Mammary epithelial cell (primary cell): ENCODE measurements at regions not wholly inside any gene's neighbourhood (a gene's known extent, or its start where the extent isn't known, plus 50 kb on each side); places are given as distances from the start of the nearest gene placed in this dataset.

Source experiments
- CTCF ChIP-seq, 2 donors: IDR thresholded peaks in 1 of 2; conservative IDR thresholded peaks in 1 of 2; 2 replicates each; pipeline ENCODE4 v1.5.1; 2011 to 2012; ENCODE audit warnings: inconsistent platforms in 2 of 2, low read length in 2 of 2, mild to moderate bottlenecking in 2 of 2, control low read depth in 1 of 2, low read depth in 1 of 2; ENCODE audit not compliant: insufficient read depth in 1 of 2; ENCODE audit errors: extremely low read depth in 1 of 2
- EZH2 ChIP-seq: IDR thresholded peaks from 2 replicates; pipeline ENCODE4 v1.6.1; 2012; ENCODE audit warnings: low read length, inconsistent platforms, borderline replicate concordance

- TF ChIP-seq CTCF (conservative IDR thresholded peaks at IDR 0.05 in 1 of 2, IDR thresholded peaks at IDR 0.05 in 1 of 2; ENCODE audit: extremely low read depth in 1 of 2, insufficient read depth in 1 of 2, low read depth in 1 of 2, low read length in 2 of 2) (no peak), EZH2 (no peak)
Observed at GRCh38 chrX:65072590-65072989, 96.3 kb upstream of the ZC4H2 start.
